ENCODE measurements at regions not wholly inside any gene's neighbourhood (a gene's known extent, or its start where the extent isn't known, plus 50 kb on each side); places are given as distances from the start of the nearest gene placed in this dataset.

DNA sequence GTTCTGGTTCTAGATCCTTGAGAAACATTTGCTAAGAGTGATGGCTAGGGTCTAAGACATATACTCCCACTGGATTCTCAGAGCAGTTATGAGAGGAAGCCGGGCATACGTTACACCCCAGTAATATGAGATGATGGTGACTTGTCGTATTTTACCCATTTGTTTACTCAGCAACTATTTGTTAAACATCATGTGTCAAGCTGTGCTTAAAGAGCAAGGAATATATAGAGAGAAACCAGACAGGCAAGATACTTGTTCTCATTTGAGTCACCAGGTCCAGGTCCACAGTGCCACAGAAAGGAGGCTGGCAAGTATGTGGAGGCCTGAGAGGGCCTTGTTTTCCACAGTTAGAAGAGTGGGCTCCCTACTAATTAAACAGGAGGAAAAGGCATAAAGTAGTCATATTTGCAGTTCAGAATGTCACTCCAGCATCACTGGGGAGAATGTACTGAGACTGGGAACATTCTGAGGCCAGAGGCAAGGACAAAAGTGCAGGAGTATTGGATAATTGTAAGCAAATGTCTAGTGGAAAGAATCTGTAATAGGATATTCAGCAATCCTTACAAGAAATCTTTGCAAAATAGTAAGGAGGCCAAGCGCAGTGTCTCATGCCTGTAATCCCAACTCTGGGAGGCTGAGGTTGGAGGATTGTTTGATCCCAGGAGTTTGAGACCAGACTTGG is 142.2 kb downstream of the IRS2 start:
- no peak for DNase-seq

DNA sequence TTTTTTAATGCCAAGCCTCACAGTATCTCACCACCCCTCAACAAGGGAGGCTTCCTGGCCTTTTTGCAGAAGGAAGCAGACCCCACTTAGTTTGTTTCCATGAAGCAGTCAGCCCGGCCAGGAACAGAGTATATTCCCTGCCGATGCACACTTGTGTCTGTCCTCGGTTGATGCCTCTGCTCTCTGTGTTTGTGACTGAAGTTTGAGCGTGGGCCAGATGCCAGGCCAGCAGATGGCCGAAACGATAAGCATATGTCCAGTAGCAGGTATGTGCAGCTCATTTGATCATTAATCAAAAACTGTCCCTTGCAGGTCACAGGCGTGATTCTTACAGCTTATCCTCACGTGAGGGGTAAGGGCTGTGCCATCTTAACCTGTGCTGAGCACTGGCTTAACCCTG is 144.0 kb downstream of the IRS2 start:
- DNase-seq = no peak

DNA sequence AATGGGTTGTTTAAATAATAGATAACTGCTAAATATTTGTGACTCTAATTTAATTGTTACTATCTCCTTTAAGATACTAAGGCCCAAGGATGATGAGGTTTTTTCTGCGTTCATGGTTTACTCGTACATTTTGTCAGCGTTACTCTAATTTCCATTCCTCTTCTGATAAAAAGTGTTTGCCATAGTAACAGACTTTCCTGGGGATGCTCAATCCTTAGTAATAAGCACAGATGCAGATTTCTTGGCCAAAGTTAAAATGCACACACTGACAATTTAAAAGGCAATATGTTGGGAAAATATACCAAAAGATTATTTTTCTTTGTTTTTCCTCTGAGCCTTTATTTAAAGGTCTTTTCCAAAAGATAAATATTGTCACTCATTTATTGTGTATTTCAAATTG is 149.6 kb downstream of the IRS2 start:
- no peak for DNase-seq

- no peak for DNase-seq
Observed at GRCh38 chr13:109631069-109631468, 155.3 kb downstream of the IRS2 start.

GRCh38 chr13:109630271-109630670 is 156.1 kb downstream of the IRS2 start:
- no peak for DNase-seq

GRCh38 chr13:109629737-109630136 is 156.6 kb downstream of the IRS2 start:
- DNase-seq = no peak

GRCh38 chr13:109628251-109628699 is 158.1 kb downstream of the IRS2 start:
- no peak for DNase-seq

DNA sequence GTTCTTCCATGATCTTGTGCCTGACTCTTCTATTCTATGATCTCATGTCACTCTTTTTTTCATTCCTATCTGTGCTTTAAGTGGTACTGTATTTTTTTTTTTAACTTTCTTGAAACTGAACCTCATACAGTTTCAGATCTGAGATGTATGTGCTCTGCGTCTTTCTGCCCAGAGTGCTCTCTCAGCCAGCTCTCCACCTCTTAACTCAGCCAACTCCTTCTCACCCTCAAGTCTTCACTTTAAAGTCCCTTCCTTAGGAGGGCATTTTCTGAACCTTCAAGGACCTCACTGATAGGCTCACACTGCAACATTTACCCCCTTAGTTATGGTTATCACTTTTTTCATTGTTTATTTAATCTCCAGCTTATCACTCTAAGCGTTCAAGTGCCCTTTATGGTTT is 158.7 kb downstream of the IRS2 start:
- no peak for DNase-seq

DNA sequence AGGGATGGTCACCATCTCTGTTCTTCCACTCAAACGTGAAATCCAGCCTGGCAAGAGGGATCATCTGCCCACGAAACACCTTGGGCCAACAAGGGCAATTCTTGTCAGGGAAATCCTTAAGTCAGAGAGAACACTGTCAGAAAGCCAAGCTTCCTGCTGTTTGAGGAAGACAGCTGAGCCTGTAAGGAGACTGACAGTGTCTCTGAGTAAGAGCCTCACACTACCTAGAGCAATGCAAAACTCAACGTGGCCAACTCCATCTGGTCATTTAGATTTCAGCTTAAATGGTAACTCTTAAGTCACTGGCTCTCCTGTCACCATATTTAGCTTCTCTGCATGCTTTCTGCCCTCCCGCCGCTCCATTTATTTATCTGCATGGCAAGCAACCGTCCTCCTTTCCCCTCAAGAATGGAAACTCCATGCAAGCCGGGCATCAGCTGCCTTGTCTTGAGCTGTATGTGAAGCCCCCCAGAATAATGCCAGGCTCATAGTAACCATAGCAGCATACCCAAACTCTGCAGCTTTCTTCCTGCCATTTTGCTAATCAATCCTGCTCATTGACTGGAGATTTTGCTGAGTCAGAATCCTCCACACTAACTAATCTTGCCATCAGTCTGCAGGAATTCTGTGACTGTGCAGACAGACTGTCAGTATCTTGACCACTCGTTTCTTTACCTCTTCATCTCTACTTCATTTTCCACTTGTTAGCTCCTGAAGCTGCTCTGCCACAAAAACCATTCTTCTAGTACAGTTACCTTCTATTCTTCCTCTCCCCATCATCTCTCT is 159.8 kb downstream of the IRS2 start:
- no peak for DNase-seq

- no peak for DNase-seq
Observed at GRCh38 chr13:109625156-109625555, 161.2 kb downstream of the IRS2 start.

DNA sequence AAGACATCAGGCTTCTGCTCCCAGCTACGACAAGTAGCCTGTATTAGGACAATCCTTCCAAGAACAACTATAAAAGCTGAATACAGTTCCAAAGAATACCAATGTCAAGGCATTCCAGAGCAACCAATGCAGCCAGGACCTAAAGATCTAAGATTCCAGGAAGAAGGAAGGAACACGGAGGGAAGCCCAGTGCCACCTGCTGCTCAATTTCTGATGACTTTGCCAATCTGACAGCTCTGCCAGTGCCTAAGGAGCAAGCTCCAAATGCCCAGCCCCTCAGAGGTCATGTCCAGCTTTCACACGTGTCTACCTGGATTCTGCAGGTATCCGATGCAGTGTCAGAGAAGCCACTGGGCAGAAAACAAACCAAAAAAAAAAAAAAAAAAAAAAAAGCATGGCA is 164.4 kb downstream of the IRS2 start:
- no peak for DNase-seq

GRCh38 chr13:109615721-109616420 is 170.5 kb downstream of the IRS2 start:
- DNase-seq = no peak

DNA sequence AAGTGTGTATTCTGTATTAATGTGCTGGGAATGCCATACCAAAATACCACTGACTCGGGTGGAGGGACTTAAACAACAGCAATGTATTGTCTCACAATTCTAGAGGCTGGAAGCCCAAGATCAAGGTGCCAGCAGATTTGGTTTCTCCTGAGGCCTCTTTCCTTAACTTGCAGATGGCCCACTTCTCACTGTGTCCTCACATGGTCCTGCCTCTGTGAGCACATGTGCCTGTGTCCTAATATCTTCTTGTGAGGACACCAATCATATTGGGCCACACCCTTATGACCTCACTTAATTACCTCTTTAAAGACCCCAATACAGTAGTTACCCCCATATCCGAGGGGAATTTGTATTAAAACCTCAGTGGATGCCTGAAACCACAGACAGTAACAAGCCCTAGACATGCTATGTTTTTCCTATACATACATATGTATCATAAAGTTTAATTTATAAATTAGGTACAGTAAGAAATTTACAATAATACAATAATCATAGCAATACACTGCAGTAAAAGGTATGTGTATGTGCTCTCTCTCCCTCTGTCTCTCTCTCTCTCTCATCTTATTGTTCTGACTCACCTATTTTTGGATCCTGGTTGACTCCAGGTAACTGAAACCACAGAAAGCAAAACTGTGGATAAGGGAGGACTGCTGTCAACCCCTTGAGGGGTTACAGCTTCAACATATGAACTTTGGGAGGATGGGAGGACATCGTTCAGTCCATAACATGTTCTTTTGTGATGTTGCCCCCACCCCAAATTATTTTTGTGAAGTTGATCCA is 174.3 kb downstream of the IRS2 start:
- DNase-seq = no peak

DNA sequence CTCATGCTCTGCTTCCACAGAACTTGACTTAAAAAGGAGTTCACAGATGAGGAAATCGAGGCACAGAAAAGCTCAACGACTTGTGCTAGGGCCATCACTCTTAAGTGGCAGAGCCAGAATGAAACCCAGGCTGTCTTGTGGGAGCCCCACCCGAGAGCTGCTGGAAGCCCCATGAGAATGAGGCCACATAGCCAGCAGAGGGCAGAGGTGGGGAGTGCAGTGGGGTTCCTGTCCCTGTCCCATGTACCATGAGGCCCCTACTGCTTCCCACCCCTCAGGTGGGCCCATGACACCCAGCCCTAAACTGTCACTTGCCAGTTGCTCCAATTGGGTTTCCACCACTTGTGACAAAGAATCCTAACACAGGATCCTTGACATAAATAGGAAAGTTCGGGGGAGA is 175.9 kb downstream of the IRS2 start:
- DNase-seq = no peak

- DNase-seq = no peak
Observed at GRCh38 chr13:109608503-109608902, 177.9 kb downstream of the IRS2 start.

DNA sequence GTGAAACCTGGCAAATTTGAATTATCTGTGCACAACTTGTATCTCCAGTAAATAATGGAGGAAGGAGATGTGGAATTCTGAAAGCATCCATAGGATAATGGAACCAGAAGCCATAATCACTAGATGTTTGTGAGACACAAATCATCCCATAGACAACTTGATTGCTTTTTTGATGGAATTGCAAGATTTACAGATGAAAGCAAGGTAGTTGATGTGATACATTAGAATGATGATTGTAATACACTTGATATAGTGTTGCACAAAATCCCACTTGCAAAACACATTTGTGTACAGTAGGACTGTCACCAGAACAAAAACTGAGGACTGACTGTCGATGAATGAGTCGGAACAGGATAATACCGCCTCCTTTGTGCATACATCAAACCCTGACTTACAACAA is 178.3 kb downstream of the IRS2 start:
- no peak for DNase-seq

DNA sequence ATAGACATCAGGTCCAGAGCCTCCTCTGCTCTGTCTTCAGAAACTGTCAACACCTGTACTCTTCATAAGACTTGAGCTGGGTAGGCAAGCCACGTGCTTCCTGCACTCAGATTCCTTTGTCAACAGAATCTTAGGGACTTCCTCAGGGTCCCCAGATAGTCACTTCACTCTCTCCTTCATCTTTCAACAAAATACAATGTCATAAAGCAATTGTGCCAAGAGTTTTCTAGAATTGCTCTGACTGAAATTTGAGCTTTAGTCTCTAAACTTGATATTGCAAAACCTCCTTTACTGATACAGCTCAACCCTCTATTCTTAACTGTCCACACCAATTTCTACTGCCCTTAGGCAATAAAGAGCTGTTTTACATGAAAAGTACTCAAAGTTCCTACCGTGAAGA is 179.9 kb downstream of the IRS2 start:
- DNase-seq = no peak

- no peak for DNase-seq
Observed at GRCh38 chr13:109605846-109606245, 180.5 kb downstream of the IRS2 start.

DNA sequence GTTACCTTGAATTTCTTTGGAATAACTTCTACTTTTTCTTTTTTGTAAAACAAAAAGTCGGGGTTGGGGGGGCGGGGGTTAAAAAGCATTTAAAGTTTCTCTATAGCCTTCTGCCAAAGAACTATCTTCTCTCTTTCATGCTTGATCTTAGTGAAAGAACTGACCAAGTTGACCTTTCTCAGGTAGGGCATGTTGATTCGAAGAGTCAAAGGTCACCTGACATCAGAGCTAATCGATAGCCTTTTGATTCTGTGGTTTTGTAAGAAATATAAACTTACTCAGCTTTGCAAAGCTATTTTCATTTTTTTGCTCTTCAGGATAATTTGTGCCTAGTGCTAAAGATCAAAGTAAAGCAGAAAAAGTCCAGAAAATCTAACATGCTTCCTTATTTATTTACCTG is 181.5 kb downstream of the IRS2 start:
- DNase-seq = no peak

- no peak for DNase-seq
Observed at GRCh38 chr13:109602356-109602755, 184.0 kb downstream of the IRS2 start.

- no peak for DNase-seq
Observed at GRCh38 chr13:109599901-109600657, 186.3 kb downstream of the IRS2 start.

DNA sequence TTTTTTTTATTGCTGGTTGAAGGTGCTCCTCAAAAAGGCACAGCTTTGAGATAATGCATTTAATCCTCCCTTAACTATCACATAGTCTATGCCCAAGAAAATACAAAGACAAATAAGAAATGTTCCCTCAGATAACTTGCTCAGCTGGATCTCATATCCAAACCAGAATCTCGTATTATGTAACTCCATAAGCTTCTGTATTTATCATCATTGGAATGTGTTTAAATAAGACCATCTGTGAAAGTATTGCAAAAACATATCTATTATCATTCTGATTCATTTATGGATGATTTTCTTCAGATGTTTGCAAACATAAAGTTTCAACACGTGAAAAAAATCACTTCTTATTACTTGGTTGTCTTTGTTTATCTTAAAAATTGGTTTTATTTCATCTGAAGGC is 190.9 kb downstream of the IRS2 start:
- no peak for DNase-seq

Data from NCI-H2029 (cell line).